Mucosa of descending colon (tissue), 3 donors: ENCODE measurements at regions not wholly inside any gene's neighbourhood (a gene's known extent, or its start where the extent isn't known, plus 50 kb on each side); places are given as distances from the start of the nearest gene placed in this dataset.

Experiments
- ATAC-seq: fragments of 200-7000 bp; cut with Tn5 transposase; one replicate; pipeline ENCODE4 v1.9.1; 2020; ENCODE audit warnings: mild to moderate bottlenecking, moderate library complexity
- DNase-seq, 3 donors: peaks; one replicate each; pipeline ENCODE4 v3.0.0-alpha.2; 2020
- H3K36me3 ChIP-seq: fragments of 200-600 bp; one replicate; pipeline ENCODE4 v1.8.0; 2021; ENCODE audit warnings: low read depth, mild to moderate bottlenecking
- H3K4me1 ChIP-seq: fragments of 200-600 bp; one replicate; pipeline ENCODE4 v1.8.0; 2021; ENCODE audit warnings: low read depth, mild to moderate bottlenecking
- H3K4me3 ChIP-seq: fragments of 200-600 bp; one replicate; pipeline ENCODE4 v1.8.0; 2021; ENCODE audit warnings: mild to moderate bottlenecking
- H3K9me3 ChIP-seq: fragments of 200-600 bp; one replicate; pipeline ENCODE4 v1.8.0; 2021; ENCODE audit warnings: mild to moderate bottlenecking
- CTCF ChIP-seq: fragments of 200-600 bp; IDR thresholded peaks from one replicate; pipeline ENCODE4 v1.8.0; 2022; ENCODE audit warnings: antibody characterized with exemption, mild to moderate bottlenecking
- intact Hi-C, 2 donors: fragments of 100-400 bp; cut with DNase I in 1 of 2; cut with micrococcal nuclease in 1 of 2; formaldehyde crosslinking; loops; one replicate each; pipeline versions ENCODE4 v1.11.0 to v1.11.1; 2022; cut with DNase I, micrococcal nuclease
- donor health status: DM: no; HTN: no; CAD: no; lungs with moderate emphysema.
- donor health status: DM: no; HTN: no; CAD: no.
- donor health status: DM: no; HTN: yes; CAD: no.

DNA sequence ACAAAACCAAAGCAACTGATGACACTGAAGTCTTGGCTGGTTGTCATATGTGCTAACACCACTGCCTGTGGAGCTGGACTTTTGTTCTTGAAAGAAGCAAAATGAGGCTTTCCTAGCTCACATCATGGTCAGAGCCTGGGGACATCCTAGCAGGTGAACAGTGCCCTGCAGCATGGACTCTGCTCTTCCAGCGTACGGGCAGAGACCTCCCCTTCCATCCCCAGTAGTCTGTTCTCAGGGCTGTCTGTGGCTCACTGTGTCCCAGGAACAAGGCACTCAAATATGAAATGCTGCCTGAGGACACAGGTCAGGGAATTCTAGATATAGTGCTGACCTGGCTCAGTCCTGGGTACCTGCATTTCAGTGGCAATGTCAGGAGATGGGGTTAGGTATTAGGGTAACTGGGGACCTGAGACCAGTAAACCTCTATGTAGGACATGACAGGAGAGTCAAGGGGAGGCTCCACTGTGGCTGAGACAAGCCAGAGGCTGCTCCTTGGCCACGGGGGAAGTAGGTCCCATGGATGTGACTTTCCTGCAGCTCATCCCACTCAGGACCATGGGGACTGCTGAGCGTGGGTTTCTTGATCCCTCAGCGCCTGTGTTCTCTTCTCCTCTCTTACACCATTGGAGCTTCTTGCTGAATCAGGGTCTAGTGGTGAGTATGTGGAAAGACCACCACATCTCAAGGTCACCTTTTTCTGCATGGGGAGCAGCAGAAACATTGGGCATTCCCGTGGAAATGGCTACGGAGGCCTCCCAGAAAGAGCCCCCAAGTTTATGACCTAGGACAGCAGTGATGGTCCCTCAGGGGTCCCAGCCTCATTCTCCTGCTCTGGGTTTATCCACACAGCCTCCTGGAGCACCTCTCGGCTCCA lies 80.1 kb downstream of the ZNF280B start:
- DNase-seq: no peak
- ATAC-seq: no peak
- Histone ChIP-seq H3K4me1 (no peaks in the 10 kb centered on the region), H3K4me3 (no peak overlapping the region), H3K36me3 (no peaks in the 10 kb centered on the region), H3K9me3 (no peaks in the 10 kb centered on the region)
- no peak for TF ChIP-seq CTCF
- intact Hi-C loops: no loop called here

GRCh38 chr22:22429369-22430108 lies 79.0 kb downstream of the ZNF280B start:
- TF ChIP-seq CTCF: no peak
- Histone ChIP-seq H3K4me3 (no peak overlapping the region), H3K36me3 (no peaks in the 10 kb centered on the region), H3K4me1 (no peaks in the 10 kb centered on the region), H3K9me3 (no peaks in the 10 kb centered on the region)
- DNase-seq (no peak), ATAC-seq (no peak)
- intact Hi-C loops: no loop called here

GRCh38 chr22:22430111-22430820 lies 78.3 kb downstream of the ZNF280B start:
- ATAC-seq (no peak), DNase-seq (no peak)
- no peaks in the 10 kb centered on the region for H3K9me3 ChIP-seq
- H3K4me3 ChIP-seq: no peak overlapping the region
- no peak for TF ChIP-seq CTCF
- intact Hi-C loops: no loop called here
- H3K36me3 ChIP-seq: no peaks in the 10 kb centered on the region
- no peaks in the 10 kb centered on the region for H3K4me1 ChIP-seq

- peak in 2 of 3 donors; percentile 48 to 78 for DNase-seq
- H3K4me1 ChIP-seq: no peaks in the 10 kb centered on the region
- peak; percentile 26 for TF ChIP-seq CTCF
- H3K9me3 ChIP-seq: no peaks in the 10 kb centered on the region
- H3K36me3 ChIP-seq: no peaks in the 10 kb centered on the region
- intact Hi-C loops: no loop called here
- no peak overlapping the region for H3K4me3 ChIP-seq
- ATAC-seq: peak; percentile 86
Measured at GRCh38 chr22:22431271-22432220, 77.0 kb downstream of the ZNF280B start.

- intact Hi-C loops: no loop called here
- Histone ChIP-seq H3K4me3 (no peak overlapping the region), H3K9me3 (no peaks in the 10 kb centered on the region), H3K36me3 (no peaks in the 10 kb centered on the region), H3K4me1 (no peaks in the 10 kb centered on the region)
- TF ChIP-seq CTCF: no peak
- no peak for DNase-seq
- no peak for ATAC-seq
Measured at GRCh38 chr22:22432479-22432878, 76.1 kb downstream of the ZNF280B start.
